T-helper 1 cell (primary cell): ENCODE measurements at regions not wholly inside any gene's neighbourhood (a gene's known extent, or its start where the extent isn't known, plus 50 kb on each side); places are given as distances from the start of the nearest gene placed in this dataset.

Experiments
- DNase-seq, 5 donors: peaks; one replicate each; pipeline ENCODE4 v3.0.0-alpha.2; 2012 to 2020

GRCh38 chr10:108753326-108753725, 1170.0 kb downstream of the XPNPEP1 start:
- no peak for DNase-seq

DNA sequence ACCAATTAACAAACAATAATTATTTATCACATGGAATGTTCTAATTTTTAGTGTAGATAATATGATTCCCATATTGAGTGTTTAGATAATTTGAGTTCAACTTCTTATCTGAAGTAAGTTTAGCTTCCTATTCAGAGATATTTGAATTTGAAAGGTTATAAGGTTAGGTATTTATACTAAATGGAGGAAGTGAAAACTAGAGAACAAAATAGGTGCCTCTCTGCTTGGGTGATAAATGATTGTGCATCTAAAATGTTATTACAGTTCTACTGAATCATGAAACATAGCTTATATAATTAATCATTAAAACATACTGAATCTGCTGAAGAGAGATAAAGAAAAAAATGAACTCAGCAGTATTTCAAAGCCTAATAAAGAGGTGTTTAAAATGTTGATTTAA, 1174.3 kb downstream of the XPNPEP1 start:
- no peak for DNase-seq

DNA sequence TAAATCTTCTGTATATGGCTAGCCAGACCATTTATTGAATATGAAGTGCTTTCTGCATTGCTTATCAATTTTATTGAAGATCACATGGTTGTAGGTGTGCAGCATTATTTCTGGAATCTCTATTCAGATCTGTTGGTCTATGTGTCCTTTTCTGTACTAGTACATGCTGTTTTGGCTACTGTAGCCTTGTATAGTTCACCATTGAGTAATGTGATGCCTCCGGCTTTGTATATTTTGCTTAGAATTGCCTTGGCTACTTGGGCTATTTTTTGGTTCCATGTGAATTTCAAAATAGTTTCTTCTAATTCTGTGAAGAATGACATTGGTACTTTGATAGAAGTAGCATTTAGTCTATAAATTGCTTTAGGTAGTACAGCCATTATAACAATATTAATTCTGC, 1187.2 kb downstream of the XPNPEP1 start:
- no peak for DNase-seq

DNA sequence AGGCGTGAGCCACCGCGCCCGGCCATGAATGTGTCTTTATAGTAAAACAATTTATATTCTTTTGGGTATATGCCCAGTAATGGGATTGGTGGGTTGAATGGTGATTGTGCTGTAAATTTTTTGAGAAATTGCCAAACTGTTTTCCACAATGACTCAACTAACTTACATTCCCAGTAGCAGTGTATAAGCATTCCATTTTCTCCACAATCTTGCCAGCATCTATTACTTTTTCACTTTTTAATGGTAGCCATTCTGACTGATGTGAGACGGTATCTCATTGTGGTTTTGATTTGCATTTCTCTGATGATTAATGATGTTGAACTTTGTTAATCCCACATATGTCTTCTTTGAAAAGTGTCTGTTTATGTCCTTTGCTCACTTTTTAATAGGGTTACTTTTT, 1187.9 kb downstream of the XPNPEP1 start:
- DNase-seq: no peak

DNA sequence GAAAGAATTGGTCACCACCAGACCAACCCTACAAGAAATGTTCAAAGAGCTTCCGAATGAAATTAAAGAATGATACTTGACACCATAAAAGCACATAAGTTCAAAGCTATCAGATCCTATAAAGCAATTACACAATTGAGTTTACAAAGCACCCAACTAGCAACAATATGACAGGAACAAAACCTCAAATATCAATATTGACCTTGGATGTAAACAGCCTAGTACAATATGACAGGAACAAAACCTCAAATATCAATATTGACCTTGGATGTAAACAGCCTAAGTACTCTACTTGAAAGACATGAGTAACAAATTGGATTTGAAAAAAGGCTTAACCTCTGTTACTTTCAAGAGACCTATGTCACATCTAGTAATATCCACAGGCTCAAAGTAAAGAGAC, 1201.4 kb downstream of the XPNPEP1 start:
- no peak for DNase-seq

DNA sequence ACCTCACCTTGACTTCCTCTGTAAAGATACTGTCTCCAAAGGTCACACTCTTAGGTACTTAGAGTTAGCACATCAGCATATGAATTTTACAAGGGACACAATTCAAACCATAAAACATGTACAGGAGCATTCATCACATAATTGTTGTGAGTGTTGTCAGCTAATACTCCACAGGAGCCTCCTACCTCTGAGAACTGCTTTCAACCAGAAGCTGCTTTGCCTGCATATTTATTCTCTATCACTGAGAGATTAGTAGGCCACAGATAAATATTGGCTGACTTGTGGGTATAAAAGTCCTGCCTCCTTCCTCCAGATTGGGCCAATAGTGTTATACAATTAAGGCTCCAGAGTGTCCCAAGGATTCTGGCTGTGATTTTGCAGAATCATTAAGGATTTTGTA, 1207.0 kb downstream of the XPNPEP1 start:
- no peak for DNase-seq

DNA sequence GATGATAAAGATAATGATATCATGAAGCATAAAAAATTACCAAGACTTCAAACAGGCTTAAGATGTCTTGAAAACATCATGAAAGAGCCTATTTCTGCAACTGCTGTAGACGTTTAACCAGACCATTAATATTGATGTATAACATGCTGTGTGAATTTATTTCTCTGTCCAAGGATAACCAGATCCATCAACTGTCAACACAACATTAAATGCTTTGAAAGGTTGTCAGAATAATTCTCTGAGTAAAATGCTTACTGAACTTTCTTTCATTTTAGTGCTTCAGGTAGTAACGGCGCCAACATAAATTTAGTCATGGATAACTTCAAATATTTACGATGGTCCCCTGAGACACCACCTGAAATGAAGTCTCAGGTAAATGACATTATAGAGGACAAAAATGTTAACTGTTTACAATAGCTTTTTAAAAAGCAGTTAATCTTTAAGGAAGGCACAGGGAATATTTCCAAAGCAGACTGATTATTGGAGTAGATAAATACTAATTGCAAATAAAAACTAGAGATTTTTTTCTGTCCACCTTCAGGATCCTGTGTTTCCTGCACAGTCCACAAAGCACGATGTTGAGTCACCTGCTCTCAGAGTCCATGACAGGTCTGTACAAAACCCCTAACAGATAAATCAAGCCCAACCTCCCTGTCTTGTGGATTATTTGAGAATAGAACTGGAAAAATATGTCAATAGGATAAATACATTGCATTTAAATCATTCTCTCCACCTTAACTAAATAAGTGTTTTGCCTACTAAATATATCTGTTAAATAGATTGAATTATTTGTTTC, 1213.2 kb downstream of the XPNPEP1 start:
- DNase-seq: no peak

GRCh38 chr10:108708363-108708762, 1214.9 kb downstream of the XPNPEP1 start:
- DNase-seq: no peak

DNA sequence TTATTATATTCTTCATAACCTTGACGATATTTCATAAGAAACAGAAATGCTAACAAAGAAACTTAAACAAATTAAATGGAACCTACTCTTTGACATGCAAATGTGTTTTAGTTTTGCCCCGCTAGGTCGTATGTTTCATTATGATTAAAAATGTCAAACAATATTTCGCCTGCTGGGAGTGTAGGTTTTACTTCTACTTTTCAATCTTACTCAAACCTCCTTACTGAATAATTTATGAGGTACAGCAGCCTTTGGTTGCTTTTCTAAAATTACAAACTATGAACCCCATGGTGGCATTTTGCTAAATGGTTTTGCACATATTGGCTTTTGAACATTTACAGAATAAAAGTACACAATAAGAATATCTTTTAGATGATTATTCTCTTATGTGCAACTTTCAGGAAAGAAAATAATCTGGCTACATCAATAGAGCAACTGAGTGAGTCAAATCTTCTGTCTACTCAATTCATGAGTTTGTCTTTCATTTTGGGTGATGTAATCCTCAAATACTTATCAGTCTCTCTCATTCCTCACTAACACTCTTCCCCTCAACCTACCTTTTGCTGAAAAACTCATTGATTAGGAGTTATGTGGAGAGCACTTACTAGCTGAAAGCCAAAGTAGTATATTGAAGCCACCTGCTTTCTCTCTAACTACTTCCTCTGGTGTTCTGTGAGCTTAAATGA, 1226.4 kb downstream of the XPNPEP1 start:
- no peak for DNase-seq

- DNase-seq: no peak
Measured at GRCh38 chr10:108691126-108691525, 1232.2 kb downstream of the XPNPEP1 start.

- DNase-seq: no peak
Measured at GRCh38 chr10:108690530-108690929, 1232.8 kb downstream of the XPNPEP1 start.

DNA sequence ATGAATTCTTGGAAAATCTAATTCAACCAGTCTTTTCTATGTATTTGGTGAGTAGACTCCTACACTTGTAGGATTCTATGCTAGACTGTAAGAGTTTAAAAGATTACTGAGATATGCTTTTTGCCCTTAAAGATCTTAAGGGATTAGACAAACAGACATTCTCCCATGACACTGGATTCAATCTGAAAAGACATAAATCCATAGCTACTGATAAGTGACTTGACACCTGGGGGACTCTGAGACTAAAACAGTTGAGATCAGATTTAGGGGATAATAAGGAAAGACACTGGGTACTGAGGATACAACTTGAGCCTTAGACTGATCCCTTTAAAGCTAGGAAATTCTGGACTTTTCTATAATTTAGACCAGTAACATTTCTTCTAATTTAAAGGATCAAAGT, 1233.4 kb downstream of the XPNPEP1 start:
- DNase-seq: no peak

DNA sequence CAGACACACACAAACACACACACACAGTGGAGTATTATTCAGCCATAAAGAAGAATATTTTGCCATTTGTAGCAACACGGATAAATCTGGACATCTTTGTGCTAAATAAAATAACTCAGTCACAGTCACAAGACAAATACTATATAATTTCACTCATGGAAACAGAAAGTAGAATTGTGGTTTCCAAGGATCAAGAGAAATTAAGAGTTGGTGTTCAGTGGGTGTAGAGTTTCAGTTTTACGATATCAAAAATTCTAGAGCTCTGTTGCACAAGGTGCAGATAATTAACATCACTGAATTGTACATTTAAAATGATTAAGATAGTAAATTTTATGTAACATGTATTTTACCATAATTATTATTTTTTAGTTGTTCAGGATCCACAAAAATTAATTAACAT, 1235.0 kb downstream of the XPNPEP1 start:
- DNase-seq: no peak

GRCh38 chr10:108685863-108686531, 1237.3 kb downstream of the XPNPEP1 start:
- DNase-seq: no peak

- DNase-seq: no peak
Measured at GRCh38 chr10:108684431-108684830, 1238.9 kb downstream of the XPNPEP1 start.

- DNase-seq: no peak
Measured at GRCh38 chr10:108673741-108674140, 1249.6 kb downstream of the XPNPEP1 start.

- no peak for DNase-seq
Measured at GRCh38 chr10:108663587-108663986, 1259.7 kb downstream of the XPNPEP1 start.

GRCh38 chr10:108662975-108663374, 1260.3 kb downstream of the XPNPEP1 start:
- no peak for DNase-seq

DNA sequence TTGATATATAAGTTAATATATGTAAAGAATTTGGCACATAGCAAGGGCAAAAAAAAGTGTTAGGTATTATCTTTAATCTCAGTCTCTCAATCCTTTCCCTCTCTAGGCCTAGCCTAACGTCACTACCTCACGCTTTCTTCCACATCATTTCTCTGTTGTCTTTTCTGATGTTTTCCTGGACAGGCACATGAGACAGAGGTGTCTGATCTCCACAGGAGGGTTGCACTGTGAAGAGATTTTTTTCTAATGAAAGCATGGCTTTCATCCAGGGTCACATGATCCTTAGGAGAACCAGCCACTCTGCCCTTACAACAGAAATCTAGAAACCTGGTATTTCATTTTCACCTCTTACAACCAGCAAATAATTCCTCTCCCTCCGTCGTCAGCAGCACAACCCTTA, 1268.3 kb downstream of the XPNPEP1 start:
- DNase-seq: no peak

DNA sequence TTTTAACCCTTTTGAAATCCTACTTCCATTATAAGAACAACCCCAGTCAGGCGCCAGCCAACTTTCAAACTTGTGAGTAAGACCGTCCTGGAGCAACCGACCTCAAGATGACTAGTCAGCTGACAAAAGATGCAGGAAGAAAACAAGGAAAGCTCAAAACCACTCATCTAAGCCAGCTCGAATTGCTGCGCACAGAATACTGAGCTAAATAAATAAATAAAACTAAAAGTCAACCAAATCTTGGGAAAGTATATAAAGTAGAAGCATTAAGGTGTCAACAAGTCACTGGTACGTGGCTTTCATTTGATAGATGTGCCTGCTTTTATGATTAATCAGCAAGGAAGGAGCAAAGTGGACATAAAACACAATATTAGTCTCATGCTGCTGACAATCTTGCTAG, 1269.8 kb downstream of the XPNPEP1 start:
- DNase-seq: no peak

- DNase-seq: no peak
Measured at GRCh38 chr10:108639010-108639409, 1284.3 kb downstream of the XPNPEP1 start.

DNA sequence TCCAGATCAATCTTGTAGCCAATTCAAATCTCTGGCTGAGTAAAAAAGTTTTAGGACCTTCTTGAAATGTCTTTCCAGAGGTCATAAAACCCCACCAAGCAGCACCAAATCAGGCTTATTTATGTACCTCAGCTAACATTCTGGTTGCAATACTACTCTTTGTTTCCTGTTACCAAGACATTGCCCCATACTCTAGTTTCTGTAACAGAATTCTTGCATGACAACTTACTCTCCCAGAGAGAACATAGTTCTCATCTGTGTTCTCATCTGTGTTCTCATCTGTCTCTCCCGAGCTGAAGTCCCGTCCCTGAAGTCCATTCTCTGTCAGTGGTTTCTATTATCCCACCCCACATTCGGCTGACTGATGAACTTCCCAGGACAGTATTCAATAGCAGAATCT, 1285.1 kb downstream of the XPNPEP1 start:
- no peak for DNase-seq

- no peak for DNase-seq
Measured at GRCh38 chr10:108633046-108633445, 1290.3 kb downstream of the XPNPEP1 start.

DNA sequence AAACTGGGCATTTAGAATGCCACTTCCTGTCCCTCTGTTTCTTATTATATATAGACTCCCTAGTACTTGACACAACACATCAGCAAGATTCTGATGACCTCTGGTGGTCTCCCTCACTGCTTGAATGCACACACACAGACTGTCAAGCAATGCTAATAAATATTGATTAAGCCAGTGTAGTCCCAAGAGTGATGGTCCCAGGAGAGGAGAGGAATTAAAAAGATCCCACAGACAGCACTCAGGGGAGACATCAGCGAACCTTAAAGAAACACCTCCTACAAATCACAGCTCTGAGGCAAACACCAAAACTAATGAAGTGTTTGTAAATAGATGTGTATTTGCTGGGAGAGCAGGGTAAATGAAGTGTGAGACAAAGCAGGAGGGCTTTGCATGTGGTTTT, 1291.2 kb downstream of the XPNPEP1 start:
- DNase-seq: no peak
